Omental fat pad (tissue), 3 donors: ENCODE measurements at regions not wholly inside any gene's neighbourhood (a gene's known extent, or its start where the extent isn't known, plus 50 kb on each side); places are given as distances from the start of the nearest gene placed in this dataset.

Experiments used
- ATAC-seq: fragments of 150-250 bp; one replicate; pipeline ENCODE4 v1.9.1; 2016; ENCODE audit warnings: mild to moderate bottlenecking, moderate library complexity; ENCODE audit not compliant: low FRiP score
- DNase-seq: peaks from one replicate; pipeline ENCODE4 v3.0.0-alpha.2; 2019; ENCODE audit warnings: low spot score
- CTCF ChIP-seq, 3 donors: fragments of 450-650 bp; IDR thresholded peaks; one replicate each; pipeline ENCODE4 v1.5.1; 2016 to 2017; ENCODE audit warnings: antibody characterized with exemption in 3 of 3, mild to moderate bottlenecking in 3 of 3, moderate library complexity in 2 of 3

GRCh38 chr1:163652441-163652840, 330.7 kb downstream of the NUF2 start:
- no peak for ATAC-seq

GRCh38 chr1:163655565-163655964, 333.8 kb downstream of the NUF2 start:
- DNase-seq (no peak), ATAC-seq (no peak)
- TF ChIP-seq CTCF (IDR thresholded peaks at IDR 0.05): no peak

More at GRCh38 chr1:163652441-163652840, 330.7 kb downstream of the NUF2 start:
- DNase-seq: no peak
- no peak for TF ChIP-seq CTCF (IDR thresholded peaks at IDR 0.05)

- DNase-seq (no peak), ATAC-seq (no peak)
- TF ChIP-seq CTCF (IDR thresholded peaks at IDR 0.05): no peak
Observed at GRCh38 chr1:163656095-163656759, 334.5 kb downstream of the NUF2 start.

GRCh38 chr1:163657719-163658118, 336.0 kb downstream of the NUF2 start:
- ATAC-seq (no peak), DNase-seq (no peak)
- no peak for TF ChIP-seq CTCF (IDR thresholded peaks at IDR 0.05)

- ATAC-seq (no peak), DNase-seq (no peak)
- TF ChIP-seq CTCF (IDR thresholded peaks at IDR 0.05): no peak
Observed at GRCh38 chr1:163661391-163661790, 339.6 kb downstream of the NUF2 start.

GRCh38 chr1:163664671-163665335, 343.0 kb downstream of the NUF2 start:
- DNase-seq (no peak), ATAC-seq (no peak)
- no peak for TF ChIP-seq CTCF (IDR thresholded peaks at IDR 0.05)

- ATAC-seq (no peak), DNase-seq (no peak)
- TF ChIP-seq CTCF (IDR thresholded peaks at IDR 0.05): no peak
Observed at GRCh38 chr1:163668472-163668871, 346.7 kb downstream of the NUF2 start.
